22Rv1 (cell line): ENCODE measurements at regions not wholly inside any gene's neighbourhood (a gene's known extent, or its start where the extent isn't known, plus 50 kb on each side); places are given as distances from the start of the nearest gene placed in this dataset.

Source experiments
- CTCF ChIP-seq: fragments of 450-650 bp; IDR thresholded peaks from 2 replicates; pipeline ENCODE4 v1.5.1; 2017; ENCODE audit warnings: mild to moderate bottlenecking
- ZFX ChIP-seq: fragments of 450-650 bp; IDR thresholded peaks from 2 replicates; pipeline ENCODE4 v1.6.1; 2017; ENCODE audit warnings: antibody characterized with exemption, borderline replicate concordance

DNA sequence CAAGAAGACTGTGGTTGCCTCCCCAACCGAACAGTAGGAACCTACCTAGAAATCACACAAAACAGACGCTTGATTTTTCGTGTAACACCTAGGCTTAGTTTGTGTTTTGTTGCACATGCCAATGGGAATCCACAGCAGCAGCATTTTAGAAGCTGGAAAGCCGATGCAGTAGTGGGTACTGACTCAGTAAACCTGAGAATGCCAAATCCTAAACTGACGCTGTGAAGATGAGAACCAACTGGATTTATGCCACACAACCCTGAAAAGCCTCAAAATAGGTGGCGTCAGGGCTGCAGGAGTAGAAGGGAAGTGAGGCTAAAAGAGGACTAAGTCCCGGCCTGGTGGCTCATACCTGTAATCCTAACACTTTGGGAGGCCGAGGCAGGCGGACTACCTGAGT lies 162.5 kb downstream of the REEP3 start:
- no peak for TF ChIP-seq CTCF
- TF ChIP-seq ZFX = no peak
